ENCODE measurements at regions not wholly inside any gene's neighbourhood (a gene's known extent, or its start where the extent isn't known, plus 50 kb on each side); places are given as distances from the start of the nearest gene placed in this dataset.

GRCh38 chr2:125042727-125043126 is 1017.6 kb downstream of the CNTNAP5 start:
- no peak for DNase-seq (ENCODE audit: low read depth in 2 of 2)

DNA sequence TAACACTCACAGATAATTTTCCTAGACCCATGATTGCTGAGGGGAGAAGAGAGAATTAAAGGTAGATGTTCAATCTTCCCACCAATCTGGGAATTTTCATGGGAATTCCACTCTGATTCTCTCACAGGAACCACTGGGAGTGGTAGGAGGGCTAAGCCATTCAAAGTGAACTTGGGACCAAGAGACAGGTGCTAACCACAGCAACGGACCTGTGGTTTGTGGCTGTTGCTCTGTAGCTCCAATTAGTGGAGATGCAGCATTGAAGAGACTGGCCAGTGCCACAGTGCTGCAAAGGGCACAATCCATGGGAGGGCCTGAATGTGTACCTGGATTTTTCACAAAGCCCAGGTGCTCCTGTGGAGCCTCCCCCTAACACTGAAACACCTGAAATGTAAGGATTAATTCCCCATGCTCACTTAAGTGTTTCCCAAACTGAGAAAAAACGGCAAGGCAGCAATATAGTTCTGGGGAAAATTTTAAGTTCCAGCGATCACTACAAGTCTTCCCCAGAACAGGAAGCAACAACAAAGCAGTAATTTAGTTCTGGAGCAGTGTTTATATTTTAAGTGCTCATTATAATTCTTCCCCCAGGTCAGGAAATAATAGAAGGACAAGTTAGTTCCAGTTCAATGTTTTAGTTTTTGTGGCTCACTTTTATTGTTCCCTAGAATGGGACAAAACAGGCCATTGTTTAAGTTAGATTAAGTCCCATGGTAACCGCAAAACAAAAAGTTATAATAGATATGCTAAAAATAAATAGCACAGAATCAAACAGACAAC is 1045.8 kb downstream of the CNTNAP5 start:
- DNase-seq (ENCODE audit: low read depth in 2 of 2) = no peak

GRCh38 chr2:125073440-125073839 is 1048.4 kb downstream of the CNTNAP5 start:
- DNase-seq (ENCODE audit: low read depth in 2 of 2) = no peak

DNA sequence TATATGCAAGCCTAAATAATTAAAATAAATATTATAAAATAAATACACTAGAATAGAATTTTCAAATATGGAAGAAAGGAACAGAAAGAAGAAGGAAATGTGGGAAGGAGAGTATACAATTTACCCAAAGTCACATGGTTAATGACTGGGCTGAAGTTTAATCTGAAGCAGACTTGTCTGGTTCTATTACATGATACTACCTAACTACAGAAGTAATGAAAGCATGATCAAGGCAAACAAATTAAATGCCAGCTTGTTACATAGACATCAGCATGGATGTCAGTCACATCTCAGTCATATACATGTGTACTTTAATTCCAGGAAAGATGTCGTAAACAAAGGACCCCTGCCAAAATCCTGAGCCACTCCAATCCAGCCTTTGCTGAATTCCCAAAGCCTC is 1060.8 kb downstream of the CNTNAP5 start:
- no peak for DNase-seq (ENCODE audit: low read depth in 2 of 2)

DNA sequence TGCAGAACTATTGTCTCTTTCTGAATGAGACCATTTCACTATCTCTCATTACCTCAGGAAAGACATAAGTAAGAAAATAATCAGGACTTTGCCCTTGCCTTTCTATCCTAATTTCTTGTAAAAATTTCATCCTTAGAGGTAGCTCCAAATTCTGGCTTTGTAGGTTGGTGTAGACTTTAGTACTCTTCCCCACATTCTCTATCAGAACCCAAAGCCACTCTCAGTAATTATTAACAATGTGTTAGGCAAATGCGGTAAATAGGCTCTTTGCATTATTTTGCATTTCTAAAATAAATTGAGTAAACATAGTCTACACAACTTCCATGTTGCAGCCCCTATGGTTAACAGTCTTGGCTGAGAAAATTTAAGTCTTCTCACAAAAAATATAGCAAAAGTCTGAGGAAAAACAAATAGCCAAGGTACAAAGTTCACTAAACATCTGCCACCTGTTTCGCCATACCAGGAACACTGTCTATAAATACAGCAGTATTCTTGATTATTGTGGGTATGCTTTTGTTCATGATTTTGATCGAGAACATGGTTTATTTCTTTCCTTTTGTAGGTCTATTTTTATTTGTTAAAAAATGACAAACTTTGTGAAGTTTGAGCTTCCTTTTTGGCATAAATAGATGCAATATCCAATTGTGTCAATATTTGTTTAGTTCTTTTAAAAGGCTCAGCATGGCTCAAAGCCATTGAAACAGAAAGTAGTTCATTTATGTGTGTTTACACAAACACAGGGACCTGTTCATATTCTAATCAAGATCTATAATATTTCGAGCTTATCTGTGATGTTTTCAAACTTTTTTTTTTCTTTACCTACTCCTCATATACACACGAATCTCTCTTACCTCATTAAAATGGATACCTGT is 1061.5 kb downstream of the CNTNAP5 start:
- DNase-seq (ENCODE audit: low read depth in 2 of 2) = no peak

DNA sequence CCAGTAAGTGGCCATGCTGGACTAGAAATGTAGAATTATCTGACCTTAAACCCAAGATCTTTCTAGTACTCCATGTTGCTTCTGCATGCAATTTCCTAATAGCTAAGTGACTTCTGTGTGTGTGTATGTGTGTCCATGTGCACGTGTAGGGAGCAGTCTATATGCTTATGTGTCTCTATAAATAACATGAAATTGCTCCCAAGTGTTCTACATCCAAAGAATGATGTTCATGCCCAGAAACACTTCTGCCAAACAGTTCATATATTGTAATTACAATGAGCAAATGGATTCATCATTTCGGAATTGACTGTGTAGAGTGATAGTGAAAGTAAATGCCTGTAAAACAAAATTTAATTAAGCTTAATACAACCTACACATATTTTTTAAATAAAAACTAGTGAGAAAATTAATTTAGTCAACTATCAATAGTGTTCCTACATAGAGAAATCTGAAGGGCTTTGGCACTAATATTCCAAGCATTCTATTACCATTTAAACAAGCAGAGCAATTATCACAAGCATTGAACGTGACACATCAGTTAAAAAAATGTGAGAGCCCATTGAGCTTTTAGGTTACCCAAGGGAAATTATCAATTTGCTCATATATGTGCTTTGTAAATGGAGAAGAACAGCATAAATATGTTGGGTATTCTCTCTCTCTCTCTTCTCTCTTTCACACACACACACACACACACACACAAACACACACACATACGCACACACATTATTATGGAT is 1067.4 kb downstream of the CNTNAP5 start:
- no peak for DNase-seq (ENCODE audit: low read depth in 2 of 2)

GRCh38 chr2:125095826-125096225 is 1070.7 kb downstream of the CNTNAP5 start:
- no peak for DNase-seq (ENCODE audit: low read depth in 2 of 2)

GRCh38 chr2:125106710-125107109 is 1081.6 kb downstream of the CNTNAP5 start:
- no peak for DNase-seq (ENCODE audit: low read depth in 2 of 2)

GRCh38 chr2:125107446-125107845 is 1082.4 kb downstream of the CNTNAP5 start:
- DNase-seq (ENCODE audit: low read depth in 2 of 2) = no peak

GRCh38 chr2:125108251-125108650 is 1083.2 kb downstream of the CNTNAP5 start:
- no peak for DNase-seq (ENCODE audit: low read depth in 2 of 2)

- DNase-seq (ENCODE audit: low read depth in 2 of 2) = no peak
Measured at GRCh38 chr2:125125902-125126301, 1100.8 kb downstream of the CNTNAP5 start.

GRCh38 chr2:125160947-125161346 is 1135.9 kb downstream of the CNTNAP5 start:
- no peak for DNase-seq (ENCODE audit: low read depth in 2 of 2)

DNA sequence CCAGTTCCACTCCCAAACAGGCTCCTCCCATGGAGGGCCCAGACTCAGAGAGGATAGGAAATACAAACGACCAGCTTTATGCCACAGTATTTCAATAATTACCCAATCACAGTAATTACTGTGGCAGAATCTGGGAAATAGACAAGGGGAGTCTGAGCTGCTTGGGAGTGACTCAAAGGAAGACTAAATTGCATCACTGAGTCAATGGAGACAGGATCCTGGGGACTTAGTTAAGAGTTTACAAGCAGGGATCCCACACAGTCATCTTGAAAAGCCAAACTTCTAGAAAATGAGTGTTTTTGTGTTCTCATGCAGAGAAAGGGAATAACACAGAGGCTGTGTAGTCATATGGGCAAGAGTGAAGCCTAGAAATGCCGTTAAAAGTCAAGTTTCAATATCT is 1142.1 kb downstream of the CNTNAP5 start:
- no peak for DNase-seq (ENCODE audit: low read depth in 2 of 2)

DNA sequence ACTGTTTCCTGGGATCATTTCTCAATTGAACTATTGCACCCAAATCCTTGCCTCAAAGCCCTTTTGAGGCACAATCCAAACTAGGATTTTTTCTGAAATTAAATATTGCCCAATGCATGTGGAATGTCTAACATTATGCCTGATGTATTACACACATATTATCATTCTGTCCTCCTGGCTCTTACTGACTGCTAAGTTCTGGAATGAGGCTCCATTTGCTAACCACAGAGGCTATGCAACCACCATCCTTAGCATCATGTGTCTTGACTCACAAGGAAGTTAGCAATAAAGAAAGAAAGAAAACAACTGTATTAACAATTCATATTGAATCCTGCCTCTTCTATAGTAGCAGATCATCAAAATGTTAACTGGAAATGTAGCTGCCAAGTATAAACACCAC is 1142.7 kb downstream of the CNTNAP5 start:
- no peak for DNase-seq (ENCODE audit: low read depth in 2 of 2)

GRCh38 chr2:125168442-125168841 is 1143.4 kb downstream of the CNTNAP5 start:
- DNase-seq (ENCODE audit: low read depth in 2 of 2) = no peak

GRCh38 chr2:125169022-125169763 is 1144.1 kb downstream of the CNTNAP5 start:
- no peak for DNase-seq (ENCODE audit: low read depth in 2 of 2)

DNA sequence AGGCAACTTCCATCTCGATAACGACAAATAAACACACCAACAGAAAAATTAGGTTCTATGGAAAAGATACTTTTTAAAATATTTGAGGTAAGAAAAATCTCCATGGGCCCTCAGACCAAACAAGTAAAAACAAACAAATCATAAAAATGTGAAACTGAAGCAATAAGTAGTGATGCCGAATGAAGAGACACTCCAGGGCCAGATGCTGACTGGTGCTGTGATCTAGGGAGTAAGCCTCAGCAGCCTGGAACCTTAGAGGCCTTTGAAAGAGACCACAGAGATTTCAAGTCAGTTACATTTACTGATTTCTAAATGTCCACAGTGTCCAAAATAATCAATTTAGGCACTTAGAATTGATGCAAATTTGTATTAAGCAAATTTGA is 1144.7 kb downstream of the CNTNAP5 start:
- DNase-seq (ENCODE audit: low read depth in 2 of 2) = no peak

DNA sequence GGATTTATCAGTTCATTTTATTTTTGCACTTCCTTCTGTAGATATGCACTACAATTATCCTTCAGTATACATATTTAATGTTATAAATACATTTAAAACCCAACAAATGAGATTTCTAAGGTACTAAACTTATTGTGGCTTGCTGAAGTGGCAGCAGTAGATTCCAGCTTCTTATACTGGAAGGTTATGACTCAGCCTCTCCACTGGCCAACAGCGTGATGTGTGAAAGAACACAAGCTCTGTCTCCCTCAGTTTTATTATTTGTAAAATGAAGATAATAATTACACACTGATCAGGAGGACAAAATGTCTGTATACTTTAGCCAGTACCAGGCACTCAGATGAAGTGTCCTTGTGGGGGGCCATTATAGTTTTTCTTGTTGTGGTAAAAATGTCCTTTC is 1147.1 kb downstream of the CNTNAP5 start:
- no peak for DNase-seq (ENCODE audit: low read depth in 2 of 2)

DNA sequence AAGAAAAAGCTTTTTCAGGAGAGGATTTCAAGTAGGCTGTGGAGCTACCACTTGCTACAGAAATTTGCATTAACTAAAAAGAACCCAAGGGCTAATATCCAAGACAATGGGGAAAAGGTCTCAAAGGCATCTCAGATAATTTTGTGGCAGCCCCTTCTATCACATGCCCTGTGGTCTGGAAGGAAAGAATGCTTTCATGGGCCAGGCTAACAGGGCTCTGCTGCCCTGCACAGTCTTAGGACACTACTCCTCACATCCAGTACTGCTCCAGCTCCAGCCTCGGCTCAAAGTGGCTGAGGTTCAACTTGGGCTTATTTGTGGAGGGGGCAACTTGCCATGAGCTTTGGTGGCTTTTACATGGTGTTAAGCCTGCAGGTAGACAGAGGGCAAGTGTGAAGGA is 1150.3 kb downstream of the CNTNAP5 start:
- DNase-seq (ENCODE audit: low read depth in 2 of 2) = no peak

- DNase-seq (ENCODE audit: low read depth in 2 of 2) = no peak
Measured at GRCh38 chr2:125185691-125186270, 1160.7 kb downstream of the CNTNAP5 start.

GRCh38 chr2:125207431-125207830 is 1182.3 kb downstream of the CNTNAP5 start:
- DNase-seq (ENCODE audit: low read depth in 2 of 2) = no peak
